HG03469 (cell line): ENCODE measurements at regions not wholly inside any gene's neighbourhood (a gene's known extent, or its start where the extent isn't known, plus 50 kb on each side); places are given as distances from the start of the nearest gene placed in this dataset.
"Not testable (repeated sequence)": the region's sequence is repeated elsewhere in the genome, so short reads cannot be mapped to it uniquely, and the experiment has no call there.

Experiments used
- ATAC-seq: cut with Tn5 transposase; IDR thresholded peaks from one replicate; pipeline ENCODE4 v1.9.1; 2021; ENCODE audit warnings: mild to moderate bottlenecking, moderate library complexity, moderate number of reproducible peaks; ENCODE audit not compliant: unreplicated experiment

GRCh38 chr3:89533275-89533674, 425.9 kb downstream of the EPHA3 start:
- no peak for ATAC-seq

- not testable (repeated sequence) for ATAC-seq
These were observed 447.2 kb downstream of the EPHA3 start for GRCh38 chr3:89554587-89554986.

- no peak for ATAC-seq
These were observed 451.3 kb downstream of the EPHA3 start for GRCh38 chr3:89558711-89559110.

GRCh38 chr3:89560568-89560967, 453.1 kb downstream of the EPHA3 start:
- ATAC-seq = no peak

- no peak for ATAC-seq
These were observed 455.0 kb downstream of the EPHA3 start for GRCh38 chr3:89562373-89562772.

- no peak for ATAC-seq
These were observed 457.7 kb downstream of the EPHA3 start for GRCh38 chr3:89565098-89565497.

GRCh38 chr3:89570465-89570864, 463.0 kb downstream of the EPHA3 start:
- ATAC-seq = no peak

GRCh38 chr3:89571298-89571697, 463.9 kb downstream of the EPHA3 start:
- no peak for ATAC-seq

- ATAC-seq = no peak
These were observed 464.3 kb downstream of the EPHA3 start for GRCh38 chr3:89571707-89572106.

- ATAC-seq = no peak
These were observed 464.8 kb downstream of the EPHA3 start for GRCh38 chr3:89572261-89572660.

GRCh38 chr3:89576417-89576816, 469.0 kb downstream of the EPHA3 start:
- no peak for ATAC-seq

- no peak for ATAC-seq
These were observed 470.5 kb downstream of the EPHA3 start for GRCh38 chr3:89577637-89578530.

GRCh38 chr3:89580859-89581258, 473.4 kb downstream of the EPHA3 start:
- no peak for ATAC-seq

- ATAC-seq = no peak
These were observed 477.0 kb downstream of the EPHA3 start for GRCh38 chr3:89584398-89584797.

- no peak for ATAC-seq
These were observed 478.8 kb downstream of the EPHA3 start for GRCh38 chr3:89586256-89586655.

GRCh38 chr3:89586676-89587075, 479.3 kb downstream of the EPHA3 start:
- no peak for ATAC-seq

- no peak for ATAC-seq
These were observed 498.7 kb downstream of the EPHA3 start for GRCh38 chr3:89606151-89606550.

- no peak for ATAC-seq
These were observed 504.6 kb downstream of the EPHA3 start for GRCh38 chr3:89612027-89612426.

- ATAC-seq = no peak
These were observed 505.8 kb downstream of the EPHA3 start for GRCh38 chr3:89613241-89613640.

GRCh38 chr3:89617706-89618105, 510.3 kb downstream of the EPHA3 start:
- no peak for ATAC-seq

GRCh38 chr3:89619263-89619662, 511.8 kb downstream of the EPHA3 start:
- ATAC-seq = no peak

GRCh38 chr3:89622063-89622700, 514.8 kb downstream of the EPHA3 start:
- ATAC-seq = no peak
